A549 (cell line): ENCODE measurements at regions not wholly inside any gene's neighbourhood (a gene's known extent, or its start where the extent isn't known, plus 50 kb on each side); places are given as distances from the start of the nearest gene placed in this dataset.

Source experiments
- ATAC-seq, 2 experiments: fragments of 200-7000 bp in 1 of 2; fragments of >200 bp in 1 of 2; cut with Nextera tagmentation in 1 of 2; cut with Tn5 transposase in 1 of 2; 3 replicates each; pipeline versions ENCODE4 v1.8.0 to v1.9.1; 2018 to 2020; ENCODE audit warnings: mild to moderate bottlenecking in 1 of 2, moderate library complexity in 1 of 2
- CTCF ChIA-PET: fragments of 300-600 bp; sonication (Branson Sonifier 250); formaldehyde crosslinking; extraction: SDS; loops from one replicate; lab custom pipeline; 2021; ENCODE audit warnings: antibody characterized with exemption, inconsistent platforms; lab: Yijun Ruan, JAX
- POLR2A ChIA-PET: fragments of 350-600 bp; formaldehyde crosslinking; extraction: SDS; loops from one replicate; lab custom pipeline; 2021; ENCODE audit warnings: antibody characterized with exemption, inconsistent platforms; lab: Yijun Ruan, JAX
- DNase-seq, 2 experiments: peaks; one replicate each; pipeline versions ENCODE4 v3.0.0 to v3.0.0-alpha.2; 2011 to 2016; ENCODE audit warnings: low read depth in 1 of 2, low spot score in 1 of 2
- FAIRE-seq: peaks from 2 replicates; lab custom pipeline; 2011; peaks lifted over from hg19 to GRCh38; lab: Jason Lieb, UNC
- H3K27ac ChIP-seq, 2 experiments: fragments of >200 bp; sonication (Bioruptor Twin); formaldehyde crosslinking; 3 replicates each; pipeline ENCODE4 v1.5.1; 2016 to 2017
- H3K4me1 ChIP-seq: fragments of >200 bp; sonication (Bioruptor Twin); formaldehyde crosslinking; 3 replicates; pipeline ENCODE4 v1.6.1; 2016
- H3K4me2 ChIP-seq: fragments of >200 bp; sonication (Bioruptor Twin); formaldehyde crosslinking; 3 replicates; pipeline ENCODE4 v1.6.1; 2016
- H3K4me3 ChIP-seq: fragments of >200 bp; sonication (Bioruptor Twin); formaldehyde crosslinking; 3 replicates; pipeline ENCODE4 v1.5.1; 2016
- H3K9me3 ChIP-seq: fragments of >200 bp; sonication (Bioruptor Twin); formaldehyde crosslinking; 3 replicates; pipeline ENCODE4 v1.6.1; 2016
- CBX2 ChIP-seq: fragments of 200-600 bp; sonication (generic); IDR thresholded peaks from 2 replicates; pipeline ENCODE4 v1.6.1; 2016; ENCODE audit warnings: low read depth, mild to moderate bottlenecking, borderline replicate concordance
- CBX8 ChIP-seq: fragments of 200-600 bp; sonication (generic); IDR thresholded peaks from 2 replicates; pipeline ENCODE4 v1.6.1; 2016
- CHD4 ChIP-seq: fragments of 200-600 bp; sonication (generic); IDR thresholded peaks from 2 replicates; pipeline ENCODE4 v1.6.1; 2016; ENCODE audit warnings: antibody characterized with exemption, mild to moderate bottlenecking, borderline replicate concordance
- FOXS1 ChIP-seq: fragments of 250-450 bp; sonication (Bioruptor Pico); IDR thresholded peaks from 2 replicates; pipeline ENCODE4 v1.5.0; 2020; ENCODE audit warnings: mild to moderate bottlenecking, moderate library complexity
- HDAC2 ChIP-seq: fragments of 200-600 bp; sonication (generic); IDR thresholded peaks from 2 replicates; pipeline ENCODE4 v1.6.1; 2016
- HEYL ChIP-seq: fragments of 250-450 bp; sonication (Bioruptor Pico); IDR thresholded peaks from 2 replicates; pipeline ENCODE4 v1.8.0; 2021; ENCODE audit warnings: mild to moderate bottlenecking, moderate library complexity
- HOXB13 ChIP-seq: fragments of 250-450 bp; sonication (Bioruptor Pico); IDR thresholded peaks from 2 replicates; pipeline ENCODE4 v1.5.0; 2020; ENCODE audit warnings: low read depth, mild to moderate bottlenecking, moderate library complexity
- JUN ChIP-seq, 2 experiments: fragments of >200 bp; sonication (Bioruptor Twin); formaldehyde crosslinking; IDR thresholded peaks; 2 replicates in 1 of 2; 3 replicates in 1 of 2; pipeline ENCODE4 v1.6.1; 2016 to 2017
- MYC ChIP-seq: IDR thresholded peaks from 2 replicates; pipeline ENCODE4 v1.6.1; 2012; ENCODE audit warnings: mild to moderate bottlenecking, inconsistent platforms, low read length, improper control_type of control experiment, borderline replicate concordance
- NR3C1 ChIP-seq: fragments of >200 bp; sonication (Bioruptor Twin); formaldehyde crosslinking; IDR thresholded peaks from 3 replicates; pipeline ENCODE4 v1.6.1; 2017
- RARB ChIP-seq: fragments of 250-450 bp; sonication (Bioruptor Pico); IDR thresholded peaks from 2 replicates; pipeline ENCODE4 v1.8.0; 2021; ENCODE audit warnings: mild to moderate bottlenecking, moderate library complexity
- RCOR1 ChIP-seq: fragments of 150-350 bp; IDR thresholded peaks from 2 replicates; pipeline ENCODE4 v1.6.1; 2014; ENCODE audit warnings: antibody characterized with exemption, low read length, low read depth
- SMC3 ChIP-seq: fragments of >200 bp; sonication (Bioruptor Twin); formaldehyde crosslinking; IDR thresholded peaks from 3 replicates; pipeline ENCODE4 v1.6.1; 2018; ENCODE audit warnings: inconsistent platforms
- SREBF2 ChIP-seq: fragments of 450-650 bp; IDR thresholded peaks from 2 replicates; pipeline ENCODE4 v1.6.1; 2014; ENCODE audit warnings: mild to moderate bottlenecking, moderate library complexity
- ZFP36 ChIP-seq: fragments of 450-650 bp; IDR thresholded peaks from 2 replicates; pipeline ENCODE4 v1.6.1; 2014; ENCODE audit warnings: borderline replicate concordance; ENCODE audit not compliant: partially characterized antibody
- WGBS: methylation state at CpG from one replicate; pipeline ENCODE4 v1.1.6; 2017; ENCODE audit errors: missing lambda C conversion rate; 5-methylcytosine and 5-hydroxymethylcytosine counted together
- TF ChIP-seq, protein P1 (sequence below): fragments of >200 bp; sonication (Bioruptor Twin); formaldehyde crosslinking; IDR thresholded peaks from 3 replicates; pipeline ENCODE4 v1.6.1; 2016
- TF ChIP-seq, protein P2 (sequence below): IDR thresholded peaks from 2 replicates; pipeline ENCODE4 v1.6.1; 2012
- TF ChIP-seq, protein P3 (sequence below): fragments of >200 bp; sonication (Bioruptor Twin); formaldehyde crosslinking; IDR thresholded peaks from 2 replicates; pipeline ENCODE4 v1.6.1; 2016
- TF ChIP-seq, protein P4 (sequence below): fragments of 150-350 bp; IDR thresholded peaks from 2 replicates; pipeline ENCODE4 v1.6.1; 2014; ENCODE audit warnings: low read depth, mild to moderate bottlenecking, low read length
- TF ChIP-seq, protein P5 (sequence below): fragments of 200-600 bp; sonication (generic); IDR thresholded peaks from 2 replicates; pipeline ENCODE4 v1.6.1; 2016; ENCODE audit warnings: antibody characterized with exemption, mild to moderate bottlenecking, moderate library complexity

DNA sequence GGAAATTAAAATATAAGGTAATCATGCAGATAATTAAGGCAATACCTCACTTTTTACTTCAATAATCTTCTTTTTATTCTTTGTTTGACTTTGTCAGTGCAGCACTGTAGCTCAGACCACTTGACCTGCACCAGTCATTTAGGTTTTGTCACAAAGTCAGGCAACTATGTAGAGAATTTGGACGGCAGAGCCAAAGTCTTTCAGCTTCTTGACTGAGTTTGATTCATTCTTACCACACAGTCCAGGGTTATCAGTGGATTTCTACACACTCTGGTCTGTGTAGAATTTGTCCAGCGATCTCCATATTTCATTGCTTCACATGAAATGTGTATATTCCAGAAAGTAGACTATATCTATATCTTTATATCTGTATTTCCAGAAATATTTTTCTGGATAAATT is 107.3 kb downstream of the TFAP2B start:
- DNase-seq (no peak), ATAC-seq (no peak), FAIRE-seq (no peak)
- H3K4me3 ChIP-seq: no peak overlapping the region
- H3K4me2 ChIP-seq: no peak overlapping the region
- ChIA-PET POLR2A (no interaction called here), CTCF (no interaction called here)
- TF ChIP-seq CBX2 (no peak), RCOR1 (no peak), SMC3 (no peak), HOXB13 (CRISPR knock-in tag) (no peak), SREBF2 (no peak), ZFP36 (no peak), CHD4 (no peak), MYC (no peak), HDAC2 (no peak)
- TF ChIP-seq, protein P1, sequence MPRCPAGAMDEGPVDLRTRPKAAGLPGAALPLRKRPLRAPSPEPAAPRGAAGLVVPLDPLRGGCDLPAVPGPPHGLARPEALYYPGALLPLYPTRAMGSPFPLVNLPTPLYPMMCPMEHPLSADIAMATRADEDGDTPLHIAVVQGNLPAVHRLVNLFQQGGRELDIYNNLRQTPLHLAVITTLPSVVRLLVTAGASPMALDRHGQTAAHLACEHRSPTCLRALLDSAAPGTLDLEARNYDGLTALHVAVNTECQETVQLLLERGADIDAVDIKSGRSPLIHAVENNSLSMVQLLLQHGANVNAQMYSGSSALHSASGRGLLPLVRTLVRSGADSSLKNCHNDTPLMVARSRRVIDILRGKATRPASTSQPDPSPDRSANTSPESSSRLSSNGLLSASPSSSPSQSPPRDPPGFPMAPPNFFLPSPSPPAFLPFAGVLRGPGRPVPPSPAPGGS: no peak
- TF ChIP-seq, protein P2, sequence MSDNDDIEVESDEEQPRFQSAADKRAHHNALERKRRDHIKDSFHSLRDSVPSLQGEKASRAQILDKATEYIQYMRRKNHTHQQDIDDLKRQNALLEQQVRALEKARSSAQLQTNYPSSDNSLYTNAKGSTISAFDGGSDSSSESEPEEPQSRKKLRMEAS: no peak
- TF ChIP-seq, protein P3, sequence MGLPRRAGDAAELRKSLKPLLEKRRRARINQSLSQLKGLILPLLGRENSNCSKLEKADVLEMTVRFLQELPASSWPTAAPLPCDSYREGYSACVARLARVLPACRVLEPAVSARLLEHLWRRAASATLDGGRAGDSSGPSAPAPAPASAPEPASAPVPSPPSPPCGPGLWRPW: no peak
- TF ChIP-seq, protein P4, sequence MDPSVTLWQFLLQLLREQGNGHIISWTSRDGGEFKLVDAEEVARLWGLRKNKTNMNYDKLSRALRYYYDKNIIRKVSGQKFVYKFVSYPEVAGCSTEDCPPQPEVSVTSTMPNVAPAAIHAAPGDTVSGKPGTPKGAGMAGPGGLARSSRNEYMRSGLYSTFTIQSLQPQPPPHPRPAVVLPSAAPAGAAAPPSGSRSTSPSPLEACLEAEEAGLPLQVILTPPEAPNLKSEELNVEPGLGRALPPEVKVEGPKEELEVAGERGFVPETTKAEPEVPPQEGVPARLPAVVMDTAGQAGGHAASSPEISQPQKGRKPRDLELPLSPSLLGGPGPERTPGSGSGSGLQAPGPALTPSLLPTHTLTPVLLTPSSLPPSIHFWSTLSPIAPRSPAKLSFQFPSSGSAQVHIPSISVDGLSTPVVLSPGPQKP: no peak
- 2% methylated on average over 2 of the region's 2 CpGs for WGBS
- no peaks in the 10 kb centered on the region for H3K4me1 ChIP-seq
- no peak overlapping the region for H3K27ac ChIP-seq
- H3K9me3 ChIP-seq: no peaks in the 10 kb centered on the region

DNA sequence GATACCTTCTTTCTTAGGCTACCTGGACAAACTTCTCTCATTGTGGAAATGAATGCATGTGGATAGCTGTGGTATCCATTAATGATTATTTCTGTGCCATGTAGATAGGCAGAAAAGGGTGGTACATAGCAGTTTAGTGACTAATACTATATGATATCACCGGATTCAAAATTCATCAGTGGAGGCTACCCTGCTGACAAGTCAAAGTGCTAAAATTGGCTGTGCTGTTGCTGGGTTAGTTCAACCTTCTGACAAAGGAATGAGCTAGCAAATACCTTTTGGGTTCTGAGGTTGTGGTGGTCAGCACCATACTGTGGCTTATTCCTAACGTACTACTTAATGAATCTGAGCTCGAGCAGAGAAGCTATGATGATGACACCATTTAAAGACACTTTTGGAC is 109.1 kb downstream of the TFAP2B start:
- 8% methylated on average over 3 of the region's 3 CpGs for WGBS
- DNase-seq: no peak
- TF ChIP-seq RCOR1 (no peak), FOXS1 (CRISPR knock-in tag) (no peak), HEYL (CRISPR knock-in tag) (no peak), SREBF2 (no peak), NR3C1 (no peak), CBX8 (no peak), JUN (IDR thresholded peaks at IDR 0.05) (no peak), ZFP36 (no peak), RARB (no peak)
- TF ChIP-seq, protein P5, sequence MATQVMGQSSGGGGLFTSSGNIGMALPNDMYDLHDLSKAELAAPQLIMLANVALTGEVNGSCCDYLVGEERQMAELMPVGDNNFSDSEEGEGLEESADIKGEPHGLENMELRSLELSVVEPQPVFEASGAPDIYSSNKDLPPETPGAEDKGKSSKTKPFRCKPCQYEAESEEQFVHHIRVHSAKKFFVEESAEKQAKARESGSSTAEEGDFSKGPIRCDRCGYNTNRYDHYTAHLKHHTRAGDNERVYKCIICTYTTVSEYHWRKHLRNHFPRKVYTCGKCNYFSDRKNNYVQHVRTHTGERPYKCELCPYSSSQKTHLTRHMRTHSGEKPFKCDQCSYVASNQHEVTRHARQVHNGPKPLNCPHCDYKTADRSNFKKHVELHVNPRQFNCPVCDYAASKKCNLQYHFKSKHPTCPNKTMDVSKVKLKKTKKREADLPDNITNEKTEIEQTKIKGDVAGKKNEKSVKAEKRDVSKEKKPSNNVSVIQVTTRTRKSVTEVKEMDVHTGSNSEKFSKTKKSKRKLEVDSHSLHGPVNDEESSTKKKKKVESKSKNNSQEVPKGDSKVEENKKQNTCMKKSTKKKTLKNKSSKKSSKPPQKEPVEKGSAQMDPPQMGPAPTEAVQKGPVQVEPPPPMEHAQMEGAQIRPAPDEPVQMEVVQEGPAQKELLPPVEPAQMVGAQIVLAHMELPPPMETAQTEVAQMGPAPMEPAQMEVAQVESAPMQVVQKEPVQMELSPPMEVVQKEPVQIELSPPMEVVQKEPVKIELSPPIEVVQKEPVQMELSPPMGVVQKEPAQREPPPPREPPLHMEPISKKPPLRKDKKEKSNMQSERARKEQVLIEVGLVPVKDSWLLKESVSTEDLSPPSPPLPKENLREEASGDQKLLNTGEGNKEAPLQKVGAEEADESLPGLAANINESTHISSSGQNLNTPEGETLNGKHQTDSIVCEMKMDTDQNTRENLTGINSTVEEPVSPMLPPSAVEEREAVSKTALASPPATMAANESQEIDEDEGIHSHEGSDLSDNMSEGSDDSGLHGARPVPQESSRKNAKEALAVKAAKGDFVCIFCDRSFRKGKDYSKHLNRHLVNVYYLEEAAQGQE: no peak
- TF ChIP-seq, protein P3: no peak
- TF ChIP-seq, all 56 proteins: peak for 0
- CTCF ChIA-PET: no interaction called here
- H3K4me1 ChIP-seq: no peaks in the 10 kb centered on the region
- H3K9me3 ChIP-seq: no peaks in the 10 kb centered on the region
- H3K4me2 ChIP-seq: no peak overlapping the region
- POLR2A ChIA-PET: no interaction called here
- no peak for FAIRE-seq
- no peak overlapping the region for H3K27ac ChIP-seq
- H3K4me3 ChIP-seq: no peak overlapping the region
- no peak for ATAC-seq
